ENCODE measurements at regions not wholly inside any gene's neighbourhood (a gene's known extent, or its start where the extent isn't known, plus 50 kb on each side); places are given as distances from the start of the nearest gene placed in this dataset.
"Not testable (repeated sequence)": the region's sequence is repeated elsewhere in the genome, so short reads cannot be mapped to it uniquely, and the experiment has no call there.

GRCh38 chr10:118823256-118823907, 68.6 kb upstream of the CACUL1 start:
- Mint-ChIP-seq H3K27me3 (no peaks in the 10 kb centered on the region), H3K36me3 (no peaks in the 10 kb centered on the region), H3K4me1 (no peaks in the 10 kb centered on the region), H3K9me3 (no peaks in the 10 kb centered on the region), H3K4me3 (no peak overlapping the region), H3K27ac (no peak overlapping the region)
- DNase-seq: no peak

GRCh38 chr10:118827053-118827452, 72.3 kb upstream of the CACUL1 start:
- H3K4me1 Mint-ChIP-seq: peaks cover 2% of the 10 kb centered on the region
- H3K9me3 Mint-ChIP-seq: no peaks in the 10 kb centered on the region
- DNase-seq: no peak

GRCh38 chr10:118827466-118828155, 72.8 kb upstream of the CACUL1 start:
- no peak for DNase-seq
- H3K27ac Mint-ChIP-seq: no peak overlapping the region
- no peaks in the 10 kb centered on the region for H3K27me3 Mint-ChIP-seq
- H3K4me3 Mint-ChIP-seq: no peak overlapping the region
- H3K36me3 Mint-ChIP-seq: no peaks in the 10 kb centered on the region
- H3K4me1 Mint-ChIP-seq: peaks cover 7% of the 10 kb centered on the region
- H3K9me3 Mint-ChIP-seq: no peaks in the 10 kb centered on the region

More at GRCh38 chr10:118827053-118827452, 72.3 kb upstream of the CACUL1 start:
- Mint-ChIP-seq H3K4me3 (no peak overlapping the region), H3K27me3 (no peaks in the 10 kb centered on the region), H3K36me3 (no peaks in the 10 kb centered on the region), H3K27ac (no peak overlapping the region)

GRCh38 chr10:118832241-118832651, 77.5 kb upstream of the CACUL1 start:
- Mint-ChIP-seq H3K4me3 (no peak overlapping the region), H3K36me3 (no peaks in the 10 kb centered on the region)

GRCh38 chr10:118834370-118834769, 79.6 kb upstream of the CACUL1 start:
- H3K4me3 Mint-ChIP-seq, H3K9me3 Mint-ChIP-seq, H3K27me3 Mint-ChIP-seq, H3K36me3 Mint-ChIP-seq, DNase-seq, H3K27ac Mint-ChIP-seq, H3K4me1 Mint-ChIP-seq: not testable (repeated sequence)

More at GRCh38 chr10:118832241-118832651, 77.5 kb upstream of the CACUL1 start:
- Mint-ChIP-seq H3K9me3 (no peaks in the 10 kb centered on the region), H3K27ac (no peak overlapping the region), H3K4me1 (peaks cover 7% of the 10 kb centered on the region), H3K27me3 (no peaks in the 10 kb centered on the region)
- no peak for DNase-seq

GRCh38 chr10:118835682-118836326, 81.0 kb upstream of the CACUL1 start:
- Mint-ChIP-seq H3K27me3 (no peaks in the 10 kb centered on the region), H3K27ac (no peak overlapping the region), H3K4me3 (no peak overlapping the region), H3K4me1 (peaks cover 18% of the 10 kb centered on the region), H3K36me3 (no peaks in the 10 kb centered on the region), H3K9me3 (peaks cover 6% of the 10 kb centered on the region)
- DNase-seq: no peak

- Mint-ChIP-seq H3K36me3 (no peaks in the 10 kb centered on the region), H3K4me3 (no peak overlapping the region), H3K27me3 (no peaks in the 10 kb centered on the region), H3K4me1 (peaks cover 11% of the 10 kb centered on the region), H3K9me3 (peaks cover 6% of the 10 kb centered on the region), H3K27ac (no peak overlapping the region)
- DNase-seq: no peak
Observed at GRCh38 chr10:118838364-118838763, 83.6 kb upstream of the CACUL1 start.

GRCh38 chr10:118839348-118839747, 84.6 kb upstream of the CACUL1 start:
- Mint-ChIP-seq H3K4me1 (peaks cover 11% of the 10 kb centered on the region), H3K27ac (no peak overlapping the region), H3K4me3 (no peak overlapping the region)

GRCh38 chr10:118840071-118840775, 85.5 kb upstream of the CACUL1 start:
- peaks cover 11% of the 10 kb centered on the region for H3K4me1 Mint-ChIP-seq
- DNase-seq: peak; percentile 71
- H3K4me3 Mint-ChIP-seq: peak overlapping the region; percentile 25
- no peaks in the 10 kb centered on the region for H3K36me3 Mint-ChIP-seq
- H3K27me3 Mint-ChIP-seq: no peaks in the 10 kb centered on the region
- peak overlapping the region; percentile 38 for H3K27ac Mint-ChIP-seq
- peaks cover 6% of the 10 kb centered on the region for H3K9me3 Mint-ChIP-seq

More at GRCh38 chr10:118839348-118839747, 84.6 kb upstream of the CACUL1 start:
- DNase-seq: no peak
- Mint-ChIP-seq H3K36me3 (no peaks in the 10 kb centered on the region), H3K27me3 (no peaks in the 10 kb centered on the region), H3K9me3 (peaks cover 6% of the 10 kb centered on the region)

- no peak overlapping the region for H3K27ac Mint-ChIP-seq
- DNase-seq: no peak
- peaks cover 6% of the 10 kb centered on the region for H3K9me3 Mint-ChIP-seq
- no peak overlapping the region for H3K4me3 Mint-ChIP-seq
- no peaks in the 10 kb centered on the region for H3K27me3 Mint-ChIP-seq
- H3K36me3 Mint-ChIP-seq: no peaks in the 10 kb centered on the region
- H3K4me1 Mint-ChIP-seq: peaks cover 11% of the 10 kb centered on the region
Observed at GRCh38 chr10:118840776-118841468, 86.2 kb upstream of the CACUL1 start.

- Mint-ChIP-seq H3K4me1 (peaks cover 11% of the 10 kb centered on the region), H3K9me3 (peaks cover 6% of the 10 kb centered on the region), H3K27me3 (no peaks in the 10 kb centered on the region), H3K36me3 (no peaks in the 10 kb centered on the region), H3K27ac (no peak overlapping the region), H3K4me3 (no peak overlapping the region)
- DNase-seq: no peak
Observed at GRCh38 chr10:118841881-118842605, 87.3 kb upstream of the CACUL1 start.

- Mint-ChIP-seq H3K4me1 (peaks cover 11% of the 10 kb centered on the region), H3K4me3 (no peak overlapping the region), H3K27me3 (no peaks in the 10 kb centered on the region), H3K36me3 (no peaks in the 10 kb centered on the region), H3K27ac (no peak overlapping the region), H3K9me3 (peaks cover 5% of the 10 kb centered on the region)
- no peak for DNase-seq
Observed at GRCh38 chr10:118842843-118843624, 88.3 kb upstream of the CACUL1 start.

- Mint-ChIP-seq H3K4me1 (peaks cover 11% of the 10 kb centered on the region), H3K9me3 (peaks cover 2% of the 10 kb centered on the region), H3K27ac (no peak overlapping the region), H3K4me3 (no peak overlapping the region), H3K36me3 (no peaks in the 10 kb centered on the region), H3K27me3 (no peaks in the 10 kb centered on the region)
- no peak for DNase-seq
Observed at GRCh38 chr10:118843647-118844265, 89.0 kb upstream of the CACUL1 start.
